Thoracic aorta (tissue), 2 donors: ENCODE measurements at regions not wholly inside any gene's neighbourhood (a gene's known extent, or its start where the extent isn't known, plus 50 kb on each side); places are given as distances from the start of the nearest gene placed in this dataset.

ENCODE experiments used
- ATAC-seq: fragments of 150-250 bp; one replicate; pipeline ENCODE4 v1.8.0; 2017; ENCODE audit warnings: low read depth; ENCODE audit not compliant: insufficient number of reproducible peaks, low FRiP score
- DNase-seq: peaks from one replicate; pipeline ENCODE4 v3.0.0-alpha.2; 2020; ENCODE audit warnings: low spot score
- H3K27ac ChIP-seq, 2 donors: fragments of 200-600 bp; sonication (generic); 1 replicate in 1 of 2; 2 replicates in 1 of 2; pipeline ENCODE4 v1.5.1; 2016; ENCODE audit warnings: mild to moderate bottlenecking in 2 of 2, moderate library complexity in 2 of 2
- H3K27me3 ChIP-seq: fragments of 200-600 bp; sonication (generic); replicated peaks from 2 replicates; pipeline ENCODE4 v1.6.0; 2016; ENCODE audit warnings: mild to moderate bottlenecking; ENCODE audit not compliant: insufficient read depth
- H3K36me3 ChIP-seq: fragments of 200-600 bp; sonication (generic); one replicate; pipeline ENCODE4 v1.5.1; 2016
- H3K4me1 ChIP-seq, 2 donors: fragments of 200-600 bp; sonication (generic); 1 replicate in 1 of 2; 2 replicates in 1 of 2; pipeline versions ENCODE4 v1.5.1 to v1.6.0; 2016; ENCODE audit warnings: low read depth in 2 of 2, mild to moderate bottlenecking in 1 of 2; ENCODE audit not compliant: control insufficient read depth in 1 of 2
- H3K4me3 ChIP-seq: fragments of 200-600 bp; sonication (generic); 2 replicates; pipeline ENCODE4 v1.5.1; 2016; ENCODE audit warnings: mild to moderate bottlenecking
- H3K9me3 ChIP-seq: fragments of 200-600 bp; sonication (generic); 2 replicates; pipeline ENCODE4 v1.5.1; 2016
- CTCF ChIP-seq: fragments of 200-600 bp; sonication (generic); IDR thresholded peaks from one replicate; pipeline ENCODE4 v1.5.1; 2019; ENCODE audit warnings: antibody characterized with exemption

GRCh38 chr20:10909803-10910202 is 236.0 kb upstream of the JAG1 start:
- H3K4me1 ChIP-seq = peaks cover 6 to 23% of the 10 kb centered on the region in 2 donors
- H3K27me3 ChIP-seq = no peaks in the 10 kb centered on the region
- H3K9me3 ChIP-seq = no peaks in the 10 kb centered on the region
- no peak for ATAC-seq
- H3K27ac ChIP-seq = no peak overlapping the region
- no peak for DNase-seq
- no peak overlapping the region for H3K4me3 ChIP-seq
- no peaks in the 10 kb centered on the region for H3K36me3 ChIP-seq
- TF ChIP-seq CTCF = no peak

GRCh38 chr20:10910535-10911178 is 236.9 kb upstream of the JAG1 start:
- H3K27ac ChIP-seq = peak overlapping the region; percentile 52 to 77
- no peak for TF ChIP-seq CTCF
- ATAC-seq = no peak
- H3K4me3 ChIP-seq = peak overlapping the region; percentile 45
- no peaks in the 10 kb centered on the region for H3K36me3 ChIP-seq
- no peaks in the 10 kb centered on the region for H3K9me3 ChIP-seq
- H3K4me1 ChIP-seq = peaks cover 6 to 23% of the 10 kb centered on the region in 2 donors
- no peaks in the 10 kb centered on the region for H3K27me3 ChIP-seq
- no peak for DNase-seq

GRCh38 chr20:10911298-10911697 is 237.5 kb upstream of the JAG1 start:
- Histone ChIP-seq H3K36me3 (no peaks in the 10 kb centered on the region), H3K9me3 (no peaks in the 10 kb centered on the region), H3K4me1 (peaks cover 11 to 26% of the 10 kb centered on the region in 2 donors), H3K27ac (peak overlapping the region; percentile 9 to 52), H3K4me3 (no peak overlapping the region), H3K27me3 (no peaks in the 10 kb centered on the region)
- DNase-seq = no peak
- no peak for TF ChIP-seq CTCF
- no peak for ATAC-seq

GRCh38 chr20:10915815-10916214 is 242.0 kb upstream of the JAG1 start:
- Histone ChIP-seq H3K27me3 (no peaks in the 10 kb centered on the region), H3K9me3 (no peaks in the 10 kb centered on the region), H3K4me3 (no peak overlapping the region), H3K36me3 (no peaks in the 10 kb centered on the region), H3K4me1 (peaks cover 31 to 48% of the 10 kb centered on the region in 2 donors), H3K27ac (no peak overlapping the region)
- no peak for TF ChIP-seq CTCF
- ATAC-seq = no peak
- DNase-seq = no peak

- Histone ChIP-seq H3K4me1 (peaks cover 26 to 44% of the 10 kb centered on the region in 2 donors), H3K9me3 (no peaks in the 10 kb centered on the region), H3K27me3 (no peaks in the 10 kb centered on the region), H3K4me3 (no peak overlapping the region), H3K27ac (peak overlapping the region in 1 of 2 donors; percentile 26), H3K36me3 (no peaks in the 10 kb centered on the region)
- DNase-seq = no peak
- no peak for TF ChIP-seq CTCF
- no peak for ATAC-seq
Measured at GRCh38 chr20:10916312-10916711, 242.5 kb upstream of the JAG1 start.
